GM13977 (cell line): ENCODE measurements at regions not wholly inside any gene's neighbourhood (a gene's known extent, or its start where the extent isn't known, plus 50 kb on each side); places are given as distances from the start of the nearest gene placed in this dataset.
"Not testable (repeated sequence)": the region's sequence is repeated elsewhere in the genome, so short reads cannot be mapped to it uniquely, and the experiment has no call there.

Experiments used
- DNase-seq: peaks from one replicate; pipeline ENCODE4 v3.0.0; 2012; ENCODE audit warnings: low spot score
- CTCF ChIP-seq: IDR thresholded peaks from 2 replicates; pipeline ENCODE4 v1.5.1; 2012; ENCODE audit warnings: mild to moderate bottlenecking, control low read depth; ENCODE audit not compliant: insufficient read depth; ENCODE audit errors: extremely low read depth, missing control alignments
- in situ Hi-C: fragments of 300-500 bp; cut with MboI; formaldehyde crosslinking; loops from one replicate; pipeline ENCODE4 v1.12.0; 2022; ENCODE audit warnings: low sequenced_read_pairs, low pct_unique_long_range_greater_than_20kb, mixed read lengths, inconsistent platforms; ENCODE audit not compliant: unreplicated experiment

- DNase-seq, result no peak
- no peak for TF ChIP-seq CTCF
- in situ Hi-C loops, result no loop called here
These were observed 921.5 kb downstream of the TYW1 start for GRCh38 chr7:67918158-67918557.

GRCh38 chr7:67923286-67923685, 926.7 kb downstream of the TYW1 start:
- no peak for DNase-seq
- in situ Hi-C loops, result no loop called here
- TF ChIP-seq CTCF, result no peak

- no peak for TF ChIP-seq CTCF
- in situ Hi-C loops, result no loop called here
- DNase-seq, result no peak
These were observed 931.5 kb downstream of the TYW1 start for GRCh38 chr7:67928141-67928540.

GRCh38 chr7:67936447-67936846, 939.8 kb downstream of the TYW1 start:
- in situ Hi-C loops, result not testable (repeated sequence)

GRCh38 chr7:67940400-67940799, 943.8 kb downstream of the TYW1 start:
- no peak for DNase-seq
- TF ChIP-seq CTCF, result no peak
- in situ Hi-C loops, result no loop called here

More at GRCh38 chr7:67936447-67936846, 939.8 kb downstream of the TYW1 start:
- not testable (repeated sequence) for DNase-seq

GRCh38 chr7:67947191-67947590, 950.6 kb downstream of the TYW1 start:
- no peak for TF ChIP-seq CTCF
- DNase-seq, result no peak
- in situ Hi-C loops, result no loop called here

- TF ChIP-seq CTCF, result no peak
- DNase-seq, result no peak
- in situ Hi-C loops, result no loop called here
These were observed 951.0 kb downstream of the TYW1 start for GRCh38 chr7:67947646-67948045.
